Testis (tissue), 2 donors: ENCODE measurements at regions not wholly inside any gene's neighbourhood (a gene's known extent, or its start where the extent isn't known, plus 50 kb on each side); places are given as distances from the start of the nearest gene placed in this dataset.

Experiments used
- CTCF ChIP-seq, 3 experiments: fragments of 450-650 bp in 2 of 3; fragments of 200-600 bp in 1 of 3; sonication (generic) in 1 of 3; IDR thresholded peaks; one replicate each; pipeline ENCODE4 v1.5.1; 2016 to 2019; ENCODE audit warnings: antibody characterized with exemption in 3 of 3, mild to moderate bottlenecking in 2 of 3, moderate library complexity in 1 of 3
- POLR2A ChIP-seq: fragments of 450-650 bp; IDR thresholded peaks from one replicate; pipeline ENCODE4 v1.6.1; 2017; ENCODE audit warnings: antibody characterized with exemption, mild to moderate bottlenecking, moderate library complexity

GRCh38 chr5:126248611-126249010 lies 174.6 kb upstream of the GRAMD2B start:
- TF ChIP-seq CTCF (IDR thresholded peaks at IDR 0.05) (no peak), POLR2A (no peak)
